ENCODE measurements at regions not wholly inside any gene's neighbourhood (a gene's known extent, or its start where the extent isn't known, plus 50 kb on each side); places are given as distances from the start of the nearest gene placed in this dataset.

- TF ChIP-seq GATA2 (IDR thresholded peaks at IDR 0.05; ENCODE audit: low read depth, low read length) (no peak), GATA3 (IDR thresholded peaks at IDR 0.05; ENCODE audit: low read depth, low read length) (no peak)
These were observed 275.1 kb upstream of the MAP3K1 start for GRCh38 chr5:56540266-56540665.

Measured in SH-SY5Y (cell line).